ENCODE measurements at regions not wholly inside any gene's neighbourhood (a gene's known extent, or its start where the extent isn't known, plus 50 kb on each side); places are given as distances from the start of the nearest gene placed in this dataset.
"Not testable (repeated sequence)": the region's sequence is repeated elsewhere in the genome, so short reads cannot be mapped to it uniquely, and the experiment has no call there.

- no peak for DNase-seq (ENCODE audit: low spot score)
Observed at GRCh38 chr2:215862351-215862771, 151.0 kb downstream of the MREG start.

DNA sequence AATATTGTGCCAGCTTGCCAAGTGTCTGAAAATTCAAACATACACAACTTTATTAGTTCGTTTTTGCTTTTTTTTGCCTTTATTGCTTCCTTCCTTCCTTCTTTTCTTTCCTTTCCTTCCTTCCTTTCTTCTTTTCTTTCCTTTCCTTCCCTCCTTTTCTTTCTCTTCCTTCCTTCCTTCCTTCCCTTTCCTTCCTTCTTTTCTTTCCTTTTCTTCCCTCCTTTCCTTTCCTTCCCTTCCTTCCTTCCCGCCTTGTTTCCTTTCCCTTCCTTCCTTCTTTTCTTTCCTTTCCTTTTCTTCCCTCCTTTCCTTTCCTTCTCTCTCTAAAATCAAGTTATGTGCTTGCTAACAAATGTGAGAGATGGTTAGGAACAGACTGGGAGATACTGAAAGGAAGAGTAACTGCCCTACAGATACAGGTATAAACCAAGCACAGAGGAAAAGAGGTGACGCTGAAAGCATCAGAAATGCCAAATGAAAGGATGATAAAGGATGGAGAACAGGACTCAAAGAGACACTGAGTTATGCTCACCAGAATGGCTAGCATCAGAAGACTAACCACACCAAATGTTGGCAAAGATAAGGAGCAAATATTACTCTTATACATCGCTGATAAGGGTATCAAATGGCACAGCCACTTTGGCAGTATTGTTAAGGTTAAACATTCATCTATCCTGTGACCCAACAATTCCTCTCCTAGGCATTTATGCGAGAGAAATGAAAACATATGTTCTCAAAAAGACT, 151.6 kb downstream of the MREG start:
- no peak for DNase-seq (ENCODE audit: low spot score)

- no peak for DNase-seq (ENCODE audit: low spot score)
Observed at GRCh38 chr2:215856080-215856479, 157.3 kb downstream of the MREG start.

DNA sequence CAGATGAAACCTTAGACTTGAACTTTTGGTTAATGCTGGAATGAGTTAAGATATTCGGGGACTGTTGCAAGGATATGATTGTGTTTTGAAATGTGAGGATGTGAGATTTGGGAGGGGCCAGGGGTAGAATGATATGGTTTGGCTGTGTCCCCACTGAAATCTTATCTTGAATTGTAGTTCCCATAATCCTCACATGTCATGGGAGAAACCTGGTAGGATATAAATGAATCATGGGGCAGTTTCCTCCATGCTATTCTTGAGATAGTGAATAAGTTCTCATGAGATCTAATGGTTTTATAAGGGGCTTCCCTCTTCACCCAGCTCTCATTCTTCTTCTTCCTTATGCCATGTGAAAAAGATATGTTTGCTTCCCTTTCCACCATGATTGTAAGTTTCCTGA, 158.0 kb downstream of the MREG start:
- not testable (repeated sequence) for DNase-seq (ENCODE audit: low spot score)

DNA sequence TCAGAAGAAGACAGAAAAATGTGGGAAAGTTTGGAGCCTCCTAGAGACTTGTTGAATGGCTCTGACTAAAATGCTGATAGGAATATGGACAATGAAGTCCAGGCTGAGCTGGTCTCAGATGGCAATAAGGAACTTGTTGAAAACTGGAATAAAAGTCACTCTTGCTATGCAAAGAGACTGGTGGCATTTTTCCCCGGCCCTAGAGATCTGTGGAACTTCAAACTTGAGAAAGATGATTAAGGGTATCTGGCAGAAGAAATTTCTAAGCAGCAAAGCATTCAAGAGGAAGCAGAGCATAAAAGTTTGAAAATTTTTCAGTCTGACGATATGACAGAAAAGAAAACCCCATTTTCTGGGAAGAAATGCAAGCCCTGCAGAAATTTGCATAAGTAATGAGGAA, 159.3 kb downstream of the MREG start:
- no peak for DNase-seq (ENCODE audit: low spot score)

DNA sequence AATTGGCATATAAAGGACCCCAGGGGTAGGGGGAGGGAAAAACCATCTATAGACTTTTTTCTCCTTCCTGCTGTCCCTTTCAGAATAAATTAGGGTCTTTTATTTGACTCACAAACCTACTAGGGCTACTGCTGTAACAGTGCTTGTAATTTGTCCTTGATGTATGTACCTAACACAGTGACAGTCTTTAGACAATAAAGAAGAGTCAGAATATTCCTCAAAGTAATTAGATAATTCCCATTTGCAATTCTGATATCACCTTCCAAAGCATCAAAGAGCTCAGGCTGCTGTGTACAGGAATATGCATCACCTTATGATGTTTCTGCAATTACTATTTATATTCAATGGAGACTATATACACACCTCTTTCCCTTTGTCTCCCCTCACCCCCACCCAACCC, 161.7 kb downstream of the MREG start:
- DNase-seq (ENCODE audit: low spot score): no peak

- DNase-seq (ENCODE audit: low spot score): peak; percentile 9
Observed at GRCh38 chr2:215851082-215851481, 162.3 kb downstream of the MREG start.

GRCh38 chr2:215850380-215850779, 163.0 kb downstream of the MREG start:
- no peak for DNase-seq (ENCODE audit: low spot score)

DNA sequence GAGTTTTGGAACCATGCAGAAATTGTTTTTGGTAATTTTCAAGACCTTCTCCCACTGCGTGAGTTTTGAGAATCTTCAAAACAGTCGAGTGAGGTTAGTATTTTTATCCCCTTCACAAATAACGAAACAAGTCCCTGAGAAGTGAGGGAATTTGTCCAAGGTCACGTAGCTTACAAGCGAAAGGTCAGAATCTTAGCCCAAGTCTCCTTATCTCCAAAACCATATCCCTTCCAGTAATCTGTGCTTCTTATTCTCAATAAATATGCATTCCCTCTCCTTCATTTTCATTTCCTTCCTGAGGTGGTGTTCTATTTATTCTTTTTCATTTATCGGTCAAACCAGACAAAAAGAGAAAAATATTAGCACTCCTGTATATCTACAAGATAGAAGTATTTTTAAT, 163.6 kb downstream of the MREG start:
- DNase-seq (ENCODE audit: low spot score): no peak

DNA sequence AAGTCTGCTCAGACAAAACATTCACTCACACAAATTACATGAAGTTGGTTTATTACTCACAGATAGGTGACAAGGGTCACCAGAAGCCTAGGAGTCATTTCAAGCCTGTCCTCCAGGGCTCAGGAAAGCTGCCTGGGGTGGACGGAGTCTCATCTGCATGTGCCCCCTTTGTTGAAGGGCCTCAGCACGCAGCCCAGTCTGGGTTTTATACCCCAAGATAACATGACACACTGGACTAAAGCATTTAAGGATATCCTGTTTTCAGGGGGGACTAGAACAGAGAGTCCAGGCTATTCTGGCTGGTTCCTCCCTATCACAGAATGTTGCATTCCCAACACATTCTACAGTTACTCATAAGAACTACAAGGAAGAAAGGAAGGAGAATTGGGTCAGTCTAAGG, 164.7 kb downstream of the MREG start:
- no peak for DNase-seq (ENCODE audit: low spot score)

- DNase-seq (ENCODE audit: low spot score): no peak
Observed at GRCh38 chr2:215848146-215848545, 165.2 kb downstream of the MREG start.

DNA sequence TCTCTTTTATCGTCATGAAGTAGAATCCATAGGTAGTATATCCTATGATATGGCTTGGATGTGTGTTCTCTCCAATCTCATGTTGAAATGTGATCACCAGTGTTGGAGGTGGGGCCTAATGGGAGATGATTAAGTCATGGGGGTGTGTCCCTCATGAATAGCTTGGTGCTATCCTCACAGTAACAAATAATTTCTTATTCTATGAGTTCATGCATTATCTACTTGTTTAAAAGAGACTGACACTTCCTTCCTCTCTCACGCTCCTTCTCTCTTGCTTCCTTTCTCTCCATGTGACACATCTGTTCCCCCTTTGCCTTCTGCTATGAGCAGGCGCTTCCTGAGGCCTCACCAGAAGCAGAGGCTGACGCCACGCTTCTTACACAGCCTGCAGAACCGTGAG, 165.6 kb downstream of the MREG start:
- DNase-seq (ENCODE audit: low spot score): no peak

- DNase-seq (ENCODE audit: low spot score): no peak
Observed at GRCh38 chr2:215847056-215847455, 166.3 kb downstream of the MREG start.

- no peak for DNase-seq (ENCODE audit: low spot score)
Observed at GRCh38 chr2:215845839-215846586, 167.3 kb downstream of the MREG start.

GRCh38 chr2:215843579-215843978, 169.8 kb downstream of the MREG start:
- peak; percentile 79 for DNase-seq (ENCODE audit: low spot score)

- DNase-seq (ENCODE audit: low spot score): no peak
Observed at GRCh38 chr2:215841175-215841816, 172.1 kb downstream of the MREG start.

DNA sequence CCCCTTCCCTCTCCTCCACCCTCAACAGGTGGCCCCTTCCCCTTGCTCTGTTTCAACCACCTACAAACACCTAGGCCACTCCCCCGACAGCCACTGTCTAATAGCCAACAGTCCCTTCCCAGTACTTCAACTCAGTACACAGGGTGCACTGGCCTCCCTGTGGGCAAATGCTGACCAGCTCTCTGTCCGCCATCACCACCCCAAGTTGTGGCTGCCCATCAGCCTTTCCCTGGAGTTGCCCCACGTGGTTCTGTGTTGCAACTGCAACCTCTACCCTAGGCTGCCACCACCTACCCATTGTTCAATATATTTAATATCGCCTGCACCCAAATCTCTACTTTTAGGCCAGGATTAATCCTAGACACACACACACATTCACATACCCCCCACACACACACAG, 173.5 kb downstream of the MREG start:
- DNase-seq (ENCODE audit: low spot score): no peak

DNA sequence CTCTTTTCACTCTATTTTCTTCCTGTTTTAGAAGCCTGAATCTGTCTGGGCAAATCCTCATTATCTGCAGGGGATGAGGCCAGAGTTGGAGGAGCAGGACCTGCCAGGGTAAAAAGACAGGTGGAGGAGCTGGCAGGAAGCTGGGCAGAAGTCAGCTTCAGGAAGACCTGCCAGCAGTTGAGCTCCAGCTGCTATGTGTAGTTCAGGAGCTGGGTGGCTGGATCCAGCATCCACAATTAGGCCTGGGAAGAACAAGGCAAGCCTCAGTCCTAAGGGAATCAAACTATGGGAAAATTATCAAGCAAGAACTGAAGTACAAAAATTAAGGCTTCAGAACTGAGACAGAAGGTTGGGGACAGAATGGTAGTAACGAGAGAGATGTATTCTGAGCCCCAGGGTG, 174.0 kb downstream of the MREG start:
- DNase-seq (ENCODE audit: low spot score): no peak

DNA sequence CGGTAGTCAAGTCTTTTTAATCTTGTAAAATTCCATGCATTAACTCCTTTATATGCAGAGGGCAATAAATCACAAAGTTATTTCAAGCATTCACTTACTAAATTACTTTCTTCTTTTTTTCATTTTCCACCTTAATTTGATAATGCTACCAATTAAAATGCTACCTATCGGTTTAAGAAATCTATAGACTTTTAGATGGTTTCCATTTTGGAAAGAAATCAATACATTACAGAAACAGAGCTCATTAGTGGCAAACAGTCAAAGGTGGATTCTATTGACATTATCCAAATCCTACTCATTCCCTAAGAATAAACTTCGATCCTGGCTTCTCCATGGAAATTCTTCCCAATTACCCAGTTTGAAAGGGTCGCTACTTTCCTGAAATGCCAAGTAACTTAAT, 176.5 kb downstream of the MREG start:
- DNase-seq (ENCODE audit: low spot score): no peak

- DNase-seq (ENCODE audit: low spot score): no peak
Observed at GRCh38 chr2:215835657-215836056, 177.7 kb downstream of the MREG start.

- DNase-seq (ENCODE audit: low spot score): no peak
Observed at GRCh38 chr2:215835231-215835630, 178.1 kb downstream of the MREG start.

DNA sequence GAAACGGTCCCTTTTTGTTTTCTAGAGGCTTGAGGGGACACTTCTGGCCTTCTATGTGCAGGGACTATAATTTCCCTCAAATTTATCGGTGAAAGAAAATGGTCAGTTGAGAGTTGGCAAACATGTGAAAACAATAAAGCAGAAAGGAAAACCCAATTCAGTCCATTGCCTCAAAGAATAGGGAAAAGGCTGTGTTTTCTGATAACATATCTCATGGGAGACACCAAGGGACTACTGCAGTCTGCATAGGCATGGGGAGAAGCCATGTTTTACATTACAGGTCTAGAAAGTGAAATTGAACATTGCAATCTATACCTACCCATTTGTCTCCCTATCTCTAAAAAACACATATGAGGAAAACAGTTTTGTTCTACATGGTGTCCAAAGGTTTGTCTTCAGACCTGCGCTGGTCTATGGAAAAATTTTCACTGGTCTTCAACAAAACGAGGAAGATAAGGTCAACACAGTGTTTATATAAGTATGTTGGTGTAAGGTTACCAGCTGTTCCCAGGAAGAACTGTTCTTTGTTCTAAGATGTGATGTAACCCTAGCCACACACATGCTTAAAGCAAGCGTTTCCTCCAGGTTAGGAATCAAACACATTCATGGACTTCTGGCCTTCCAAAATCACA, 179.7 kb downstream of the MREG start:
- no peak for DNase-seq (ENCODE audit: low spot score)

- DNase-seq (ENCODE audit: low spot score): no peak
Observed at GRCh38 chr2:215832791-215833190, 180.6 kb downstream of the MREG start.

All from RKO (cell line).